GM23338 (cell line): ENCODE measurements at regions not wholly inside any gene's neighbourhood (a gene's known extent, or its start where the extent isn't known, plus 50 kb on each side); places are given as distances from the start of the nearest gene placed in this dataset.
A peak's percentile ranks its signal among the peaks of the same experiment; 100 is the strongest.

Experiments used
- ATAC-seq: fragments of 200-7000 bp; cut with Tn5 transposase; 3 replicates; pipeline ENCODE4 v1.9.1; 2020
- DNase-seq: peaks from one replicate; pipeline ENCODE4 v3.0.0-alpha.2; 2015; ENCODE audit warnings: low spot score
- H2AFZ ChIP-seq: fragments of 200-600 bp; sonication (generic); 2 replicates; pipeline ENCODE4 v1.8.0; 2016; ENCODE audit warnings: antibody characterized with exemption, mild to moderate bottlenecking, moderate library complexity
- H3F3A ChIP-seq: fragments of 200-600 bp; sonication (generic); replicated peaks from 2 replicates; pipeline ENCODE4 v1.8.0; 2017; ENCODE audit warnings: antibody characterized with exemption, mixed run types, low read depth
- H3K27ac ChIP-seq: fragments of 200-600 bp; sonication (generic); 2 replicates; pipeline ENCODE4 v1.6.1; 2016; ENCODE audit warnings: low read depth
- H3K27me3 ChIP-seq: fragments of 200-600 bp; sonication (generic); 2 replicates; pipeline ENCODE4 v1.8.0; 2016; ENCODE audit warnings: mild to moderate bottlenecking, mixed run types, moderate library complexity; ENCODE audit not compliant: insufficient read depth
- H3K36me3 ChIP-seq: fragments of 200-600 bp; sonication (generic); 2 replicates; pipeline ENCODE4 v1.8.0; 2016; ENCODE audit warnings: mild to moderate bottlenecking; ENCODE audit not compliant: insufficient read depth
- H3K4me1 ChIP-seq: fragments of 200-600 bp; sonication (generic); 2 replicates; pipeline ENCODE4 v1.8.0; 2016; ENCODE audit warnings: mild to moderate bottlenecking, moderate library complexity; ENCODE audit not compliant: insufficient read depth
- H3K4me2 ChIP-seq: fragments of 200-600 bp; sonication (generic); 2 replicates; pipeline ENCODE4 v1.7.1; 2017; ENCODE audit warnings: mixed run types
- H3K4me3 ChIP-seq: fragments of 200-600 bp; sonication (generic); 2 replicates; pipeline ENCODE4 v1.6.1; 2016; ENCODE audit warnings: mixed run types
- H3K79me2 ChIP-seq: fragments of 200-600 bp; sonication (generic); replicated peaks from 2 replicates; pipeline ENCODE4 v1.8.0; 2017; ENCODE audit warnings: mild to moderate bottlenecking; ENCODE audit not compliant: insufficient read depth
- H3K9me2 ChIP-seq: fragments of 200-600 bp; sonication (generic); 2 replicates; pipeline ENCODE4 v1.8.0; 2017; ENCODE audit not compliant: insufficient read depth
- H4K20me1 ChIP-seq: fragments of 200-600 bp; sonication (generic); replicated peaks from 2 replicates; pipeline ENCODE4 v1.8.0; 2017; ENCODE audit warnings: mild to moderate bottlenecking; ENCODE audit not compliant: insufficient read depth
- H3K27ac Mint-ChIP-seq: 2 replicates; pipeline ENCODE4 v1.8.0; 2020; ENCODE audit warnings: inconsistent platforms, mild to moderate bottlenecking, moderate library complexity, mixed read lengths
- H3K27me3 Mint-ChIP-seq: 3 replicates; pipeline ENCODE4 v1.8.0; 2022; ENCODE audit warnings: low read depth, mild to moderate bottlenecking, moderate library complexity, mixed read lengths, inconsistent platforms; ENCODE audit not compliant: insufficient read depth, poor library complexity
- H3K36me3 Mint-ChIP-seq: 3 replicates; pipeline ENCODE4 v1.8.0; 2021; ENCODE audit warnings: low read depth, mild to moderate bottlenecking, inconsistent platforms, moderate library complexity, mixed read lengths
- H3K4me1 Mint-ChIP-seq: 3 replicates; pipeline ENCODE4 v1.8.0; 2020; ENCODE audit warnings: mild to moderate bottlenecking, inconsistent platforms, mixed read lengths
- H3K4me3 Mint-ChIP-seq: 3 replicates; pipeline ENCODE4 v1.8.0; 2021; ENCODE audit warnings: moderate library complexity, mild to moderate bottlenecking, inconsistent platforms, mixed read lengths
- H3K9me3 Mint-ChIP-seq: 3 replicates; pipeline ENCODE4 v1.8.0; 2020; ENCODE audit warnings: moderate library complexity, mild to moderate bottlenecking, inconsistent platforms, mixed read lengths
- CREB1 ChIP-seq: fragments of 250-450 bp; sonication (Bioruptor Pico); IDR thresholded peaks from 2 replicates; pipeline ENCODE4 v1.5.0; 2020; ENCODE audit warnings: low read depth, mild to moderate bottlenecking, moderate library complexity
- CTCF ChIP-seq, 2 experiments: fragments of 200-600 bp in 1 of 2; sonication (generic) in 1 of 2; conservative IDR thresholded peaks; 2 replicates each; pipeline versions ENCODE4 v1.5.1 to v1.6.1; 2016 to 2017; ENCODE audit warnings: antibody characterized with exemption in 2 of 2, low read depth in 2 of 2, mild to moderate bottlenecking in 2 of 2, moderate library complexity in 1 of 2
- EZH2 ChIP-seq: fragments of 200-600 bp; sonication (generic); IDR thresholded peaks from one replicate; pipeline ENCODE4 v1.8.0; 2017; ENCODE audit warnings: antibody characterized with exemption, mild to moderate bottlenecking, low read depth; ENCODE audit not compliant: unreplicated experiment
- EZH2phosphoT487 ChIP-seq: fragments of 200-600 bp; sonication (generic); IDR thresholded peaks from one replicate; pipeline ENCODE4 v1.8.1; 2018; ENCODE audit warnings: antibody characterized with exemption; ENCODE audit not compliant: unreplicated experiment
- JUNB ChIP-seq: IDR thresholded peaks from one replicate; pipeline ENCODE4 v1.6.1; 2016; ENCODE audit warnings: antibody characterized with exemption; ENCODE audit not compliant: unreplicated experiment
- NANOG ChIP-seq: IDR thresholded peaks from 2 replicates; pipeline ENCODE4 v1.6.1; 2016; ENCODE audit warnings: antibody characterized with exemption, borderline replicate concordance
- POLR2AphosphoS5 ChIP-seq: IDR thresholded peaks from 2 replicates; pipeline ENCODE4 v1.6.1; 2016; ENCODE audit warnings: antibody characterized with exemption, low read depth
- REST ChIP-seq: IDR thresholded peaks from one replicate; pipeline ENCODE4 v1.6.1; 2018; ENCODE audit warnings: antibody characterized with exemption; ENCODE audit not compliant: unreplicated experiment
- ZNF114 ChIP-seq: fragments of 250-450 bp; sonication (Bioruptor Pico); IDR thresholded peaks from 2 replicates; pipeline ENCODE4 v1.5.0; 2020; ENCODE audit warnings: mild to moderate bottlenecking, moderate library complexity
- ZNF331 ChIP-seq: fragments of 250-450 bp; sonication (Bioruptor Pico); IDR thresholded peaks from 2 replicates; pipeline ENCODE4 v1.5.0; 2020; ENCODE audit warnings: low read depth, mild to moderate bottlenecking, moderate library complexity

GRCh38 chr2:122545821-122546220 is 790.4 kb downstream of the TSN start:
- Histone ChIP-seq H3K4me2 (no peak overlapping the region), H3F3A (no peaks in the 10 kb centered on the region), H3K36me3 (peaks cover 6% of the 10 kb centered on the region; the same call in 1 of the 2 replicates), H3K27me3 (no peaks in the 10 kb centered on the region), H3K27ac (no peak overlapping the region), H3K9me2 (peaks cover 26% of the 10 kb centered on the region), H4K20me1 (no peaks in the 10 kb centered on the region), H2AFZ (peak overlapping the region; percentile 48; the same call in 1 of the 2 replicates), H3K4me1 (no peaks in the 10 kb centered on the region), H3K4me3 (no peak overlapping the region), H3K79me2 (no peaks in the 10 kb centered on the region)
- Mint-ChIP-seq H3K4me1 (no peaks in the 10 kb centered on the region; the same call in 2 of the 3 replicates), H3K4me3 (no peak overlapping the region), H3K27ac (no peak overlapping the region), H3K9me3 (peaks cover 19% of the 10 kb centered on the region), H3K36me3 (peaks cover 18% of the 10 kb centered on the region), H3K27me3 (no peaks in the 10 kb centered on the region)
- no peak for DNase-seq
- TF ChIP-seq ZNF331 (CRISPR knock-in tag) (no peak), EZH2 (no peak), EZH2phosphoT487 (no peak), NANOG (no peak), CREB1 (CRISPR knock-in tag) (no peak), ZNF114 (no peak), REST (no peak)
- no peak for ATAC-seq

DNA sequence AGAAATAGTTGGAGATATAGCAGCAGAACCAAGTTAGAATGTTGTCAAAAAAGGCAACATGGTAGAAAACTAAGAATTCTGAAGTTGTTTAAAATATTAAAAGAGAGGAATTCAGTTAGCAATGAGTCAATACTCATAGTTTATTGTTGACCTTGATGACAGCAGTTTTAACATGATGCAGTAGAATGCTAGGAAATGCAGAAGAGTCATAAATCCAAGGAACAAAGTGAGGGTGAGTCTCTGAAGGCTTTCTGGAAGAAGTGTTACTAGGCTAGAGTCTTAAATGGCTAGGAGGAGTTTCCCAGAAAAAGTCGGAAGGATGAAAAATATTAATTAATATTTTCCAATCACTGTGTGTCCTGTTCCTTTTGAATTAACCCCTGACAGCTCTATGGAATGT is 807.3 kb downstream of the TSN start:
- peaks cover 13% of the 10 kb centered on the region for H3K9me2 ChIP-seq
- no peak overlapping the region for H3K4me3 ChIP-seq
- H3K27ac Mint-ChIP-seq: no peak overlapping the region
- H2AFZ ChIP-seq: no peak overlapping the region
- no peaks in the 10 kb centered on the region for H3K79me2 ChIP-seq
- no peak overlapping the region for H3K4me3 Mint-ChIP-seq
- ATAC-seq: no peak
- no peaks in the 10 kb centered on the region for H3K27me3 Mint-ChIP-seq
- H3K36me3 Mint-ChIP-seq: no peaks in the 10 kb centered on the region
- no peak overlapping the region for H3K27ac ChIP-seq
- no peaks in the 10 kb centered on the region for H3K27me3 ChIP-seq
- DNase-seq: no peak
- no peaks in the 10 kb centered on the region for H3K4me1 Mint-ChIP-seq
- no peak overlapping the region for H3K4me2 ChIP-seq
- H3K9me3 Mint-ChIP-seq: no peaks in the 10 kb centered on the region
- no peaks in the 10 kb centered on the region for H3K4me1 ChIP-seq
- H4K20me1 ChIP-seq: no peaks in the 10 kb centered on the region
- no peaks in the 10 kb centered on the region for H3K36me3 ChIP-seq
- no peaks in the 10 kb centered on the region for H3F3A ChIP-seq
- TF ChIP-seq EZH2phosphoT487 (no peak), NANOG (no peak), JUNB (no peak), POLR2AphosphoS5 (no peak), CREB1 (CRISPR knock-in tag) (no peak), EZH2 (no peak), ZNF331 (CRISPR knock-in tag) (no peak), CTCF (conservative IDR thresholded peaks at IDR 0.05; ENCODE audit: low read depth in 2 of 2) (no peak), ZNF114 (no peak), REST (no peak)
